A549 (cell line): ENCODE measurements at regions not wholly inside any gene's neighbourhood (a gene's known extent, or its start where the extent isn't known, plus 50 kb on each side); places are given as distances from the start of the nearest gene placed in this dataset.

ENCODE experiments used
- ATAC-seq, 2 experiments: fragments of 200-7000 bp in 1 of 2; fragments of >200 bp in 1 of 2; cut with Nextera tagmentation in 1 of 2; cut with Tn5 transposase in 1 of 2; 3 replicates each; pipeline versions ENCODE4 v1.8.0 to v1.9.1; 2018 to 2020; ENCODE audit warnings: mild to moderate bottlenecking in 1 of 2, moderate library complexity in 1 of 2
- CTCF ChIA-PET: fragments of 300-600 bp; sonication (Branson Sonifier 250); formaldehyde crosslinking; extraction: SDS; loops from one replicate; lab custom pipeline; 2021; ENCODE audit warnings: antibody characterized with exemption, inconsistent platforms; lab: Yijun Ruan, JAX
- POLR2A ChIA-PET: fragments of 350-600 bp; formaldehyde crosslinking; extraction: SDS; loops from one replicate; lab custom pipeline; 2021; ENCODE audit warnings: antibody characterized with exemption, inconsistent platforms; lab: Yijun Ruan, JAX
- DNase-seq, 2 experiments: peaks; one replicate each; pipeline versions ENCODE4 v3.0.0 to v3.0.0-alpha.2; 2011 to 2016; ENCODE audit warnings: low read depth in 1 of 2, low spot score in 1 of 2
- FAIRE-seq: peaks from 2 replicates; lab custom pipeline; 2011; peaks lifted over from hg19 to GRCh38; lab: Jason Lieb, UNC
- H3K27ac ChIP-seq, 2 experiments: fragments of >200 bp; sonication (Bioruptor Twin); formaldehyde crosslinking; 3 replicates each; pipeline ENCODE4 v1.5.1; 2016 to 2017
- H3K4me1 ChIP-seq: fragments of >200 bp; sonication (Bioruptor Twin); formaldehyde crosslinking; 3 replicates; pipeline ENCODE4 v1.6.1; 2016
- H3K4me2 ChIP-seq: fragments of >200 bp; sonication (Bioruptor Twin); formaldehyde crosslinking; 3 replicates; pipeline ENCODE4 v1.6.1; 2016
- H3K4me3 ChIP-seq: fragments of >200 bp; sonication (Bioruptor Twin); formaldehyde crosslinking; 3 replicates; pipeline ENCODE4 v1.5.1; 2016
- H3K9me3 ChIP-seq: fragments of >200 bp; sonication (Bioruptor Twin); formaldehyde crosslinking; 3 replicates; pipeline ENCODE4 v1.6.1; 2016
- BHLHE40 ChIP-seq: IDR thresholded peaks from 2 replicates; pipeline ENCODE4 v1.6.1; 2012; ENCODE audit warnings: low read depth, low read length, inconsistent platforms
- CBX2 ChIP-seq: fragments of 200-600 bp; sonication (generic); IDR thresholded peaks from 2 replicates; pipeline ENCODE4 v1.6.1; 2016; ENCODE audit warnings: low read depth, mild to moderate bottlenecking, borderline replicate concordance
- CEBPB ChIP-seq, 2 experiments: fragments of >200 bp in 1 of 2; sonication (Bioruptor Twin) in 1 of 2; formaldehyde crosslinking in 1 of 2; IDR thresholded peaks; 2 replicates each; pipeline ENCODE4 v1.6.1; 2012 to 2016
- CHD2 ChIP-seq: fragments of 150-350 bp; IDR thresholded peaks from 2 replicates; pipeline ENCODE4 v1.6.1; 2014; ENCODE audit warnings: low read length; ENCODE audit not compliant: partially characterized antibody
- ESRRA ChIP-seq: fragments of 150-350 bp; IDR thresholded peaks from 2 replicates; pipeline ENCODE4 v1.6.1; 2014; ENCODE audit warnings: mild to moderate bottlenecking, low read length, borderline replicate concordance
- FOSB ChIP-seq: fragments of 250-450 bp; sonication (Bioruptor Pico); IDR thresholded peaks from 2 replicates; pipeline ENCODE4 v1.5.0; 2020; ENCODE audit warnings: mild to moderate bottlenecking, moderate library complexity
- FOSL2 ChIP-seq, 2 experiments: fragments of 450-650 bp in 1 of 2; fragments of >200 bp in 1 of 2; sonication (Bioruptor Twin) in 1 of 2; formaldehyde crosslinking; IDR thresholded peaks; 2 replicates each; pipeline versions ENCODE4 v1.5.0 to v1.6.1; 2016 to 2020; ENCODE audit warnings: mild to moderate bottlenecking in 1 of 2, moderate library complexity in 1 of 2
- FOXS1 ChIP-seq: fragments of 250-450 bp; sonication (Bioruptor Pico); IDR thresholded peaks from 2 replicates; pipeline ENCODE4 v1.5.0; 2020; ENCODE audit warnings: mild to moderate bottlenecking, moderate library complexity
- HOXB5 ChIP-seq: fragments of 250-450 bp; sonication (Bioruptor Pico); IDR thresholded peaks from 2 replicates; pipeline ENCODE4 v1.5.0; 2020; ENCODE audit warnings: mild to moderate bottlenecking, moderate library complexity
- JUNB ChIP-seq: fragments of >200 bp; sonication (Bioruptor Twin); formaldehyde crosslinking; IDR thresholded peaks from 2 replicates; pipeline ENCODE4 v1.6.1; 2016
- KDM5A ChIP-seq: fragments of 200-600 bp; sonication (generic); IDR thresholded peaks from 2 replicates; pipeline ENCODE4 v1.6.1; 2016; ENCODE audit warnings: antibody characterized with exemption, mild to moderate bottlenecking
- MAFK ChIP-seq: fragments of 450-650 bp; IDR thresholded peaks from 2 replicates; pipeline ENCODE4 v1.6.1; 2014; ENCODE audit not compliant: partially characterized antibody
- MYC ChIP-seq: IDR thresholded peaks from 2 replicates; pipeline ENCODE4 v1.6.1; 2012; ENCODE audit warnings: mild to moderate bottlenecking, inconsistent platforms, low read length, improper control_type of control experiment, borderline replicate concordance
- NFE2L2 ChIP-seq: fragments of 150-350 bp; conservative IDR thresholded peaks from 2 replicates; pipeline ENCODE4 v1.6.1; 2014; ENCODE audit warnings: low read length
- RCOR1 ChIP-seq: fragments of 150-350 bp; IDR thresholded peaks from 2 replicates; pipeline ENCODE4 v1.6.1; 2014; ENCODE audit warnings: antibody characterized with exemption, low read length, low read depth
- RFX5 ChIP-seq: fragments of 450-650 bp; IDR thresholded peaks from 2 replicates; pipeline ENCODE4 v1.7.1; 2014; ENCODE audit warnings: antibody characterized with exemption, mild to moderate bottlenecking, moderate library complexity
- SREBF2 ChIP-seq: fragments of 450-650 bp; IDR thresholded peaks from 2 replicates; pipeline ENCODE4 v1.6.1; 2014; ENCODE audit warnings: mild to moderate bottlenecking, moderate library complexity
- ZC3H11A ChIP-seq: fragments of 450-650 bp; IDR thresholded peaks from 2 replicates; pipeline ENCODE4 v1.6.1; 2014; ENCODE audit warnings: antibody characterized with exemption, mild to moderate bottlenecking
- WGBS: methylation state at CpG from one replicate; pipeline ENCODE4 v1.1.6; 2017; ENCODE audit errors: missing lambda C conversion rate; 5-methylcytosine and 5-hydroxymethylcytosine counted together
- TF ChIP-seq, protein P1 (sequence below): fragments of >200 bp; sonication (Bioruptor Twin); formaldehyde crosslinking; IDR thresholded peaks from 3 replicates; pipeline ENCODE4 v1.5.1; 2016
- TF ChIP-seq, protein P2 (sequence below): fragments of 250-450 bp; sonication (Bioruptor Pico); IDR thresholded peaks from 2 replicates; pipeline ENCODE4 v1.5.0; 2021; ENCODE audit warnings: mild to moderate bottlenecking, moderate library complexity, borderline replicate concordance
- TF ChIP-seq, protein P3 (sequence below): IDR thresholded peaks from 2 replicates; pipeline ENCODE4 v1.6.1; 2012
- TF ChIP-seq, protein P4 (sequence below): IDR thresholded peaks from 2 replicates; pipeline ENCODE4 v1.6.1; 2012; ENCODE audit warnings: low read depth, borderline replicate concordance
- TF ChIP-seq, protein P5 (sequence below): fragments of 150-350 bp; IDR thresholded peaks from 2 replicates; pipeline ENCODE4 v1.6.1; 2014; ENCODE audit warnings: low read depth, mild to moderate bottlenecking, low read length

GRCh38 chr1:234884006-234884405, 244.6 kb downstream of the TOMM20 start:
- WGBS = 96% methylated on average over 6 of the region's 6 CpGs
- CTCF ChIA-PET = no interaction called here
- no peak for FAIRE-seq

DNA sequence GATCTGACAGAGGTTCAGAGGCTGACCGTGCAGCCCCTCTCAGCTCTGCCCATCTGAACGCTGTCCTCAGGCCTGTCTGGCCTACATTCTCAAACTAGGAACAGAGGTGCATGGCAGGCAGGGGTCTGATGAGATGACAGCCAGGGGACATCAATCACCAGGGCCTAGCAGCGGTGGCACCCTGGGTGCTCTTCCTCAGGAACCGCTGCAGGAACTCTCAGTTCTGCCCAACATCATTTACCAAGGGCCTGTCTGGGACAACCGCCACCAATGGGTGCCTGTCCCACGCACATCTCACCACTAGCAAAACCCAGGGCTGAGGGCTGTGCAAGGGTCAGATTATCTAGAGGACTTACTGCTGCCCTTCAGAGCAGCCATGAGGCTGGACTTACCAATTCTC, 245.7 kb downstream of the TOMM20 start:
- Histone ChIP-seq H3K4me3 (no peak overlapping the region), H3K4me2 (no peak overlapping the region), H3K9me3 (0 out of 3 replicates have a peak, but pooled peaks cover 2% of the 10 kb centered on the region)
- ATAC-seq (no peak), FAIRE-seq (no peak)
- TF ChIP-seq, protein P1, sequence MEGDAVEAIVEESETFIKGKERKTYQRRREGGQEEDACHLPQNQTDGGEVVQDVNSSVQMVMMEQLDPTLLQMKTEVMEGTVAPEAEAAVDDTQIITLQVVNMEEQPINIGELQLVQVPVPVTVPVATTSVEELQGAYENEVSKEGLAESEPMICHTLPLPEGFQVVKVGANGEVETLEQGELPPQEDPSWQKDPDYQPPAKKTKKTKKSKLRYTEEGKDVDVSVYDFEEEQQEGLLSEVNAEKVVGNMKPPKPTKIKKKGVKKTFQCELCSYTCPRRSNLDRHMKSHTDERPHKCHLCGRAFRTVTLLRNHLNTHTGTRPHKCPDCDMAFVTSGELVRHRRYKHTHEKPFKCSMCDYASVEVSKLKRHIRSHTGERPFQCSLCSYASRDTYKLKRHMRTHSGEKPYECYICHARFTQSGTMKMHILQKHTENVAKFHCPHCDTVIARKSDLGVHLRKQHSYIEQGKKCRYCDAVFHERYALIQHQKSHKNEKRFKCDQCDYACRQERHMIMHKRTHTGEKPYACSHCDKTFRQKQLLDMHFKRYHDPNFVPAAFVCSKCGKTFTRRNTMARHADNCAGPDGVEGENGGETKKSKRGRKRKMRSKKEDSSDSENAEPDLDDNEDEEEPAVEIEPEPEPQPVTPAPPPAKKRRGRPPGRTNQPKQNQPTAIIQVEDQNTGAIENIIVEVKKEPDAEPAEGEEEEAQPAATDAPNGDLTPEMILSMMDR = no peak
- TF ChIP-seq MYC (no peak), CBX2 (no peak), JUNB (no peak), FOSL2 (IDR thresholded peaks at IDR 0.05) (no peak), FOSL2 (CRISPR knock-in tag; IDR thresholded peaks at IDR 0.05) (no peak), KDM5A (no peak), BHLHE40 (no peak), ESRRA (no peak), HOXB5 (CRISPR knock-in tag) (no peak), CHD2 (no peak), FOXS1 (CRISPR knock-in tag) (no peak)
- TF ChIP-seq, protein P2, sequence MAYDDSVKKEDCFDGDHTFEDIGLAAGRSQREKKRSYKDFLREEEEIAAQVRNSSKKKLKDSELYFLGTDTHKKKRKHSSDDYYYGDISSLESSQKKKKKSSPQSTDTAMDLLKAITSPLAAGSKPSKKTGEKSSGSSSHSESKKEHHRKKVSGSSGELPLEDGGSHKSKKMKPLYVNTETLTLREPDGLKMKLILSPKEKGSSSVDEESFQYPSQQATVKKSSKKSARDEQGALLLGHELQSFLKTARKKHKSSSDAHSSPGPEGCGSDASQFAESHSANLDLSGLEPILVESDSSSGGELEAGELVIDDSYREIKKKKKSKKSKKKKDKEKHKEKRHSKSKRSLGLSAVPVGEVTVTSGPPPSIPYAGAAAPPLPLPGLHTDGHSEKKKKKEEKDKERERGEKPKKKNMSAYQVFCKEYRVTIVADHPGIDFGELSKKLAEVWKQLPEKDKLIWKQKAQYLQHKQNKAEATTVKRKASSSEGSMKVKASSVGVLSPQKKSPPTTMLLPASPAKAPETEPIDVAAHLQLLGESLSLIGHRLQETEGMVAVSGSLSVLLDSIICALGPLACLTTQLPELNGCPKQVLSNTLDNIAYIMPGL (CRISPR knock-in tag) = no peak
- TF ChIP-seq, protein P3, sequence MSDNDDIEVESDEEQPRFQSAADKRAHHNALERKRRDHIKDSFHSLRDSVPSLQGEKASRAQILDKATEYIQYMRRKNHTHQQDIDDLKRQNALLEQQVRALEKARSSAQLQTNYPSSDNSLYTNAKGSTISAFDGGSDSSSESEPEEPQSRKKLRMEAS = no peak
- TF ChIP-seq, all 56 proteins: peak for 0
- no peak for DNase-seq
- Histone ChIP-seq H3K4me1 (no peaks in the 10 kb centered on the region), H3K27ac (peak overlapping the region in 1 of 2 experiments; percentile 20; a peak in 1 of 6 replicates)
- POLR2A ChIA-PET = no interaction called here
- WGBS = 87% methylated on average over 4 of the region's 6 CpGs
- CTCF ChIA-PET = no interaction called here

More at GRCh38 chr1:234884006-234884405, 244.6 kb downstream of the TOMM20 start:
- ATAC-seq (no peak), DNase-seq (no peak)
- no peaks in the 10 kb centered on the region for H3K4me1 ChIP-seq
- H3K9me3 ChIP-seq = 0 out of 3 replicates have a peak, but pooled peaks cover 2% of the 10 kb centered on the region
- H3K4me2 ChIP-seq = no peak overlapping the region
- no peak overlapping the region for H3K27ac ChIP-seq
- TF ChIP-seq FOXS1 (CRISPR knock-in tag) = no peak
- no peak for TF ChIP-seq JUNB
- TF ChIP-seq MAFK = no peak
- no peak for TF ChIP-seq NFE2L2
- no peak for TF ChIP-seq FOSB (CRISPR knock-in tag)
- no peak for TF ChIP-seq RFX5
- TF ChIP-seq CEBPB (IDR thresholded peaks at IDR 0.05) = no peak
- TF ChIP-seq, protein P4, sequence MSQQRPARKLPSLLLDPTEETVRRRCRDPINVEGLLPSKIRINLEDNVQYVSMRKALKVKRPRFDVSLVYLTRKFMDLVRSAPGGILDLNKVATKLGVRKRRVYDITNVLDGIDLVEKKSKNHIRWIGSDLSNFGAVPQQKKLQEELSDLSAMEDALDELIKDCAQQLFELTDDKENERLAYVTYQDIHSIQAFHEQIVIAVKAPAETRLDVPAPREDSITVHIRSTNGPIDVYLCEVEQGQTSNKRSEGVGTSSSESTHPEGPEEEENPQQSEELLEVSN = no peak
- no peak for TF ChIP-seq RCOR1
- TF ChIP-seq, protein P5, sequence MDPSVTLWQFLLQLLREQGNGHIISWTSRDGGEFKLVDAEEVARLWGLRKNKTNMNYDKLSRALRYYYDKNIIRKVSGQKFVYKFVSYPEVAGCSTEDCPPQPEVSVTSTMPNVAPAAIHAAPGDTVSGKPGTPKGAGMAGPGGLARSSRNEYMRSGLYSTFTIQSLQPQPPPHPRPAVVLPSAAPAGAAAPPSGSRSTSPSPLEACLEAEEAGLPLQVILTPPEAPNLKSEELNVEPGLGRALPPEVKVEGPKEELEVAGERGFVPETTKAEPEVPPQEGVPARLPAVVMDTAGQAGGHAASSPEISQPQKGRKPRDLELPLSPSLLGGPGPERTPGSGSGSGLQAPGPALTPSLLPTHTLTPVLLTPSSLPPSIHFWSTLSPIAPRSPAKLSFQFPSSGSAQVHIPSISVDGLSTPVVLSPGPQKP = no peak
- TF ChIP-seq ZC3H11A = no peak
- TF ChIP-seq SREBF2 = no peak
- TF ChIP-seq, protein P3 = no peak
- POLR2A ChIA-PET = no interaction called here
- H3K4me3 ChIP-seq = no peak overlapping the region
